SK-N-SH (cell line): ENCODE measurements at regions not wholly inside any gene's neighbourhood (a gene's known extent, or its start where the extent isn't known, plus 50 kb on each side); places are given as distances from the start of the nearest gene placed in this dataset.

Experiments used
- CTCF ChIP-seq: fragments of 200-600 bp; sonication (generic); IDR thresholded peaks from 2 replicates; pipeline ENCODE4 v1.6.1; 2017; ENCODE audit warnings: antibody characterized with exemption, mild to moderate bottlenecking, moderate library complexity
- EP300 ChIP-seq, 2 experiments: IDR thresholded peaks; 2 replicates each; pipeline versions ENCODE4 v1.4.0 to v1.6.1; 2012; ENCODE audit warnings: borderline replicate concordance in 1 of 2, low read depth in 1 of 2, low read length in 1 of 2
- EZH2phosphoT487 ChIP-seq: fragments of 200-600 bp; sonication (generic); IDR thresholded peaks from 2 replicates; pipeline ENCODE4 v1.6.1; 2017; ENCODE audit warnings: low read depth, mixed run types, mild to moderate bottlenecking, antibody characterized with exemption, moderate library complexity, borderline replicate concordance
- GATA2 ChIP-seq: sonication (generic); formaldehyde crosslinking; IDR thresholded peaks from 2 replicates; pipeline ENCODE4 v1.5.0; 2020; ENCODE audit warnings: mild to moderate bottlenecking, missing genetic modification reagents
- MAX ChIP-seq: IDR thresholded peaks from 2 replicates; pipeline ENCODE4 v1.4.0; 2012; ENCODE audit warnings: low read depth
- NFIC ChIP-seq: IDR thresholded peaks from 2 replicates; pipeline ENCODE4 v1.4.0; 2012; ENCODE audit warnings: borderline replicate concordance
- POLR2AphosphoS5 ChIP-seq: IDR thresholded peaks from 2 replicates; pipeline ENCODE4 v1.6.1; 2012; ENCODE audit warnings: low read depth, low read length
- RCOR1 ChIP-seq: fragments of 150-350 bp; IDR thresholded peaks from 2 replicates; pipeline ENCODE4 v1.6.1; 2017; ENCODE audit warnings: antibody characterized with exemption, low read length
- REST ChIP-seq: IDR thresholded peaks from 2 replicates; pipeline ENCODE4 v1.6.1; 2012; ENCODE audit warnings: mild to moderate bottlenecking, low read depth, low read length, moderate library complexity
- RFX5 ChIP-seq: IDR thresholded peaks from 2 replicates; pipeline ENCODE4 v1.6.1; 2012; ENCODE audit warnings: mild to moderate bottlenecking, improper control_type of control experiment, low read length
- RXRA ChIP-seq: IDR thresholded peaks from 2 replicates; pipeline ENCODE4 v1.4.0; 2012; ENCODE audit warnings: low read depth, mild to moderate bottlenecking, borderline replicate concordance
- TCF12 ChIP-seq: IDR thresholded peaks from 2 replicates; pipeline ENCODE4 v1.4.0; 2012
- ZBTB33 ChIP-seq: IDR thresholded peaks from 2 replicates; pipeline ENCODE4 v1.4.0; 2012; ENCODE audit warnings: low read depth, borderline replicate concordance

- TF ChIP-seq EZH2phosphoT487, result no peak
- TF ChIP-seq CTCF, result no peak
- no peak for TF ChIP-seq NFIC
- TF ChIP-seq GATA2 (CRISPR knock-in tag), result no peak
- no peak for TF ChIP-seq RCOR1
- TF ChIP-seq ZBTB33, result no peak
- TF ChIP-seq MAX, result no peak
- TF ChIP-seq EP300 (IDR thresholded peaks at IDR 0.05; ENCODE audit: borderline replicate concordance in 1 of 2, low read depth in 1 of 2, low read length in 1 of 2), result no peak
- no peak for TF ChIP-seq RFX5
- no peak for TF ChIP-seq TCF12
- TF ChIP-seq RXRA, result no peak
- no peak for TF ChIP-seq REST
- TF ChIP-seq POLR2AphosphoS5, result no peak
These were observed 299.5 kb downstream of the DCDC2C start for GRCh38 chr2:4002841-4003403.
